Muscle layer of duodenum (tissue), 2 donors: ENCODE measurements at regions not wholly inside any gene's neighbourhood (a gene's known extent, or its start where the extent isn't known, plus 50 kb on each side); places are given as distances from the start of the nearest gene placed in this dataset.

Experiments used
- H3K27ac ChIP-seq: one replicate; pipeline ENCODE4 v1.7.0; 2013; ENCODE audit warnings: mild to moderate bottlenecking, low read length
- H3K27me3 ChIP-seq: one replicate; pipeline ENCODE4 v1.7.0; 2013; ENCODE audit warnings: low read depth, mild to moderate bottlenecking, control low read depth, low read length
- H3K36me3 ChIP-seq, 2 donors: one replicate each; pipeline ENCODE4 v1.7.0; 2013; ENCODE audit warnings: low read length in 2 of 2, control low read depth in 1 of 2, mild to moderate bottlenecking in 1 of 2; ENCODE audit not compliant: insufficient read depth in 2 of 2, control insufficient read depth in 1 of 2
- H3K4me1 ChIP-seq, 2 donors: one replicate each; pipeline ENCODE4 v1.7.0; 2013; ENCODE audit warnings: low read length in 2 of 2, mild to moderate bottlenecking in 2 of 2, control low read depth in 1 of 2, moderate library complexity in 1 of 2; ENCODE audit not compliant: insufficient read depth in 2 of 2, control insufficient read depth in 1 of 2
- H3K4me3 ChIP-seq, 2 donors: one replicate each; pipeline ENCODE4 v1.7.0; 2013; ENCODE audit warnings: low read length in 2 of 2, low read depth in 1 of 2, mild to moderate bottlenecking in 1 of 2
- H3K9me3 ChIP-seq, 2 donors: one replicate each; pipeline ENCODE4 v1.7.0; 2013; ENCODE audit warnings: low read length in 2 of 2, control low read depth in 1 of 2, mild to moderate bottlenecking in 1 of 2; ENCODE audit not compliant: control insufficient read depth in 1 of 2
- donor health status: healthy.

DNA sequence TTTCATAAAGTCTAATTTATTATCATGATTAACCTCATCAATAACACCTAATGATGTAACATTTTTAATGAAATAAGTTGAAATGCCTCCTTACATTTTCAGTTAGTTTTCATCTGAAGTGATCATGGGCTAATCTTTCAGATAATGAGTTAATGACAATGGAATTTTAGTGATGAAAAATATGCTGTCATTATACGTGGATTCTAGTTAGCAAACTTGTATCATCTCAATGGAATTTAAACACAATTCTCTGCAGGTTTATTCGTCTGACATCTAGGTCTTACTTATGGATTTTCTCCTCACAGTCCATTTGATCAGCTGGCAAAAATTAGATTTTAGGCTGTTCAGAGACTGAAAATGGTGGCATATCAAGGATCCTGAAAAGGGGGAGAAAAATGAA, 885.0 kb downstream of the SLC4A3 start:
- Histone ChIP-seq H3K36me3 (no peaks in the 10 kb centered on the region), H3K27me3 (no peaks in the 10 kb centered on the region), H3K4me3 (no peak overlapping the region), H3K4me1 (no peaks in the 10 kb centered on the region), H3K9me3 (no peaks in the 10 kb centered on the region), H3K27ac (no peak overlapping the region)

DNA sequence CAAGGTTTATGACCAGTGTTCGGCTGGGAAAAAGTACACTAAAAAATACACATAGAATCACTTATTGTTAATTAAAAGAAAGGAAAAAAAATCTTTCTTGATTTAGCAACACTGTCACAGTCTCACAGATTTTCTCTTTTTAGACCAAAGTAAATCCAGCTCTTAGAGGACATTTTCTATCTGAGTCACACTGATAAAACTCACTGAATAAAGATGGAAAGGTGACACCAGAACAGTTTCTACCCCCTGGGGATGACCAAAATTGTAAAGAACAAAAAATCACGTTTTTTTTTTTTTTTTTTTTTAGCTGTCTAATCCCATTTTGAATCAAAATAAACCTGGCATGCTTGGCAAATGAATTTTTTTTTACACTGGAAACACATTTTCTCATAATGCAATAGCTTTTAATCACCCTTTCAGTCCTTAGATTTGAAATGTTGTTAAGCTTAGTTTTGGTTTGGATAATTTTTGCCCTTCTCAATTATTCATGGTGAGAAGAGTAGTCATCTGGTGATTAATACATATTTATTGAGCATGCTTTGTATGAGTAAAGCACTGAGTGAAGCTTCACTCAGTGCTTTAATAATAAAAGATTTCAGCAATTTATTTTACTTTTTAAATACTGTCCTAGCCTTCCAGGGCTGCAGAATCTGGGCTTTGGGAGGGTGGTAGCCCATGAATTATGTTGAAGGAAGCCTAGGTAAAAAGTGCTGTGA, 886.3 kb downstream of the SLC4A3 start:
- Histone ChIP-seq H3K4me3 (no peak overlapping the region), H3K36me3 (no peaks in the 10 kb centered on the region), H3K27me3 (no peaks in the 10 kb centered on the region), H3K9me3 (no peaks in the 10 kb centered on the region), H3K27ac (no peak overlapping the region), H3K4me1 (no peaks in the 10 kb centered on the region)

DNA sequence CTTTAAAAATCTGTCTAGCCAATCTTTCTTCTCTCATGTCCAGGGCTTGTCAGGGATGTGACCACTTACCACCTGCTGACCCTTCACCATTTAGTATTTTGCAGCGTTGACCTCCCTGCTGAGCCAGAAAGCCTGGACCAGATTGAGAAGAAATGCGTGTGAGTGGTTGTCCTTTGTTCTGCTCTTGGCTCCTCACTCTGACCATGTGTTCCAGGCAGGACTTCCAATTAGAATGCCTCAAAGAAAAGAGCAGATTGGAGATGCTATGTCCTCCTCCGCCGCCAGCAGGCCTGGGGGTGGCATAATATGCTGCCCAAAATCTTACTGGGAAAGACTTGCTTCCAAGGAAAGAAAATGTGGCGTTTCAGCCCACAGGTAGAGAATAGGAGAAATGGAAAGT, 894.1 kb downstream of the SLC4A3 start:
- H3K36me3 ChIP-seq: no peaks in the 10 kb centered on the region
- H3K27ac ChIP-seq: no peak overlapping the region
- no peaks in the 10 kb centered on the region for H3K4me1 ChIP-seq
- no peaks in the 10 kb centered on the region for H3K9me3 ChIP-seq
- H3K27me3 ChIP-seq: no peaks in the 10 kb centered on the region
- no peak overlapping the region for H3K4me3 ChIP-seq

DNA sequence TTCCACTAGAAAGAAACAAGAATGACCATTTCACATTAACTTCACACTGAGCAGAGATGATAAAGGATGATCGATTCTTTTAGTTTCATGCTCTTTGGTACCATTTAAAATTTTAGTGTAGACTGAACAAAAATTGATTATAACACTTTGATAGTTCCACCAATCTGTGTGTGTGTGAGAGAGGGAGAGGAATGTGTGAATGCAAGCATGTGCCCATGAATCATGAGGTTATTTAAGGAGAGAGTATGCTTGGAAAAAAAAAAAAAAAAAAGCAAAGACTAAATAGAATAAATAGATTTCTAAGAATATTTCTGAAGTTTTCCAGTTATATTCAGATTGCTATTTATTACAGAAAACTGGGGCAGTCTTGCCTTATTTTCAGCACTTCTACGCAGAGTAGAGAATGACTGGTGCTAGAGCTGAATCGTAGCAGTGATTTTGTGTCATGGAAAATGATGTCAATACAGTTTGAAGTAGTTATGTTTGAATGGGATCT, 900.8 kb downstream of the SLC4A3 start:
- H3K4me3 ChIP-seq: no peak overlapping the region
- H3K4me1 ChIP-seq: no peaks in the 10 kb centered on the region
- no peaks in the 10 kb centered on the region for H3K27me3 ChIP-seq
- H3K27ac ChIP-seq: no peak overlapping the region
- no peaks in the 10 kb centered on the region for H3K36me3 ChIP-seq
- H3K9me3 ChIP-seq: no peaks in the 10 kb centered on the region

DNA sequence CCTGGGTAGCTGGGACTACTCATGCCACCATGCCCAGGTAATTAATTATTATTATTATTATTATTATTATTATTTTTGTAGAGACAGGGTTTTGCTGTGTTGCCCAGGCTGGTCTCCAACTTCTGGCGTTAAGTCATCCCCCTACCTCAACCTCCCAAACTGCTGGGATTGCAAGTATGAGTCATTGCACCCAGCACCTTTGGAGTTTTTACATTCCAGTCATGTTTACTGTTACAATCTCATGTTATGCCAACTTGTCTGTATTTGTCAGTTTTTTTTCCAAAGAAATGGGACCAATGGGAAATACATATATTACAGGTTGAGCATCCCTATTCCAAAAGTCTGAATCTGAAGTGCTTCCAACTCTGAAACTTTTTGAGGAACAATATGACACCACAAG, 903.8 kb downstream of the SLC4A3 start:
- Histone ChIP-seq H3K36me3 (no peaks in the 10 kb centered on the region), H3K4me3 (no peak overlapping the region), H3K4me1 (no peaks in the 10 kb centered on the region), H3K27ac (no peak overlapping the region), H3K9me3 (no peaks in the 10 kb centered on the region), H3K27me3 (no peaks in the 10 kb centered on the region)

DNA sequence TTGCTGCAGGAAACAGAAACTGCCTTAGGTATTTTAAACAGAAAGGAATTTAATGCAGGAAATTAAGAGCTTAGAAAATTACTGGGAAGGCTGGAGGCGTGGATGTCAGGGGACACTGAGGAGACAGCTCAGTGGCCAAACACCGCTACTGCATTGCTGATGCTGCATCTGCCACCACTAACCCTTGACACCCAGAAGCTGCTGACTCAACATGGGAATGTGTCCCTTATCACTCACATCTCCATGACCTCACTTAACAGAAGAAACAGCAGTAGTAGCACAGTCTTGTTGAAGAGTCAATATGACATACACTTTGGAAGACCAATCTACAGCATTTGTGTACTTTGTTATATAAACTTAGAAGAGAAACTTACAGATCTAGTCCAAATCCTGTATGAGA, 906.1 kb downstream of the SLC4A3 start:
- H3K36me3 ChIP-seq: no peaks in the 10 kb centered on the region

DNA sequence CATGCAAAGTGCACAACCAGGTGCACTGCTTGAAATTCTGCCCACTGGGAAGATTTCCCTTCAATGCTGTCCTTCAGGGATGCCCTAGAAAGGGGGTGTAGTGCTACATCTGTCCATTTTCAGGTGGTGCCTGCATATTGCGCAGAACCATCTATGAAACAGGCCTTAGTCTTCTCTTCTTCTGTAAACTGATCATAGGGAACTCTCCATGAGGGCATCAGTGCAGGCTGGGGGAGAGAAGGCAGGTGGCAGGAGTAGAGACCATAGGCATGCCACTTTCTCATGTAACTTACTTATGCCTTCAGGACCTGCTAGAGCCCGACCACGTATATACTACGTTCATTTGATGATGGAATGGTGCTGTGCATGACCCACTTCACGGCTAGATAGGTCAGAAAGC, 912.1 kb downstream of the SLC4A3 start:
- Histone ChIP-seq H3K27me3 (no peaks in the 10 kb centered on the region), H3K4me1 (no peaks in the 10 kb centered on the region), H3K4me3 (no peak overlapping the region), H3K9me3 (peaks cover 0 to 8% of the 10 kb centered on the region in 2 donors), H3K27ac (no peak overlapping the region), H3K36me3 (no peaks in the 10 kb centered on the region)

More for the DNA sequence above, 906.1 kb downstream of the SLC4A3 start:
- Histone ChIP-seq H3K4me3 (no peak overlapping the region), H3K27ac (no peak overlapping the region), H3K4me1 (no peaks in the 10 kb centered on the region), H3K27me3 (no peaks in the 10 kb centered on the region), H3K9me3 (no peaks in the 10 kb centered on the region)

DNA sequence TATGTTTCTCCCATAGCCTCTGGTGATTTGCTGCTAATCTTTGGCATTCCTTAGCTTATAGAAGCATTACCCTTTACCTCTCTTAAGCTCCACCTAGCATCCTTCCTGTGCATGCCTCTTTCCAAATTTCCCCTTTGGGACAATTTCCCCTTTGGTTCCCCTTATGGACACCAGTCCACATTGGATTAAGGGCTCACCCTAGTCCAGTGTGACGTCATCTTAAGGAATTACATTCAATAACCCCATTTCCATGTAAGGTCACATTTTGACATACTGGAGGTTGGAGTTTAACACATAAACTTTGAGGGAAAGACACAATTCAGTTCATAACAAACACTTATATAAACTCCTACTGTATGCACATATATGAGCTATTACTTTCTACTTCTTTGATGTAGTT, 916.6 kb downstream of the SLC4A3 start:
- Histone ChIP-seq H3K36me3 (no peaks in the 10 kb centered on the region), H3K27me3 (no peaks in the 10 kb centered on the region), H3K4me1 (no peaks in the 10 kb centered on the region), H3K27ac (no peak overlapping the region), H3K4me3 (no peak overlapping the region), H3K9me3 (peaks cover 0 to 8% of the 10 kb centered on the region in 2 donors)

DNA sequence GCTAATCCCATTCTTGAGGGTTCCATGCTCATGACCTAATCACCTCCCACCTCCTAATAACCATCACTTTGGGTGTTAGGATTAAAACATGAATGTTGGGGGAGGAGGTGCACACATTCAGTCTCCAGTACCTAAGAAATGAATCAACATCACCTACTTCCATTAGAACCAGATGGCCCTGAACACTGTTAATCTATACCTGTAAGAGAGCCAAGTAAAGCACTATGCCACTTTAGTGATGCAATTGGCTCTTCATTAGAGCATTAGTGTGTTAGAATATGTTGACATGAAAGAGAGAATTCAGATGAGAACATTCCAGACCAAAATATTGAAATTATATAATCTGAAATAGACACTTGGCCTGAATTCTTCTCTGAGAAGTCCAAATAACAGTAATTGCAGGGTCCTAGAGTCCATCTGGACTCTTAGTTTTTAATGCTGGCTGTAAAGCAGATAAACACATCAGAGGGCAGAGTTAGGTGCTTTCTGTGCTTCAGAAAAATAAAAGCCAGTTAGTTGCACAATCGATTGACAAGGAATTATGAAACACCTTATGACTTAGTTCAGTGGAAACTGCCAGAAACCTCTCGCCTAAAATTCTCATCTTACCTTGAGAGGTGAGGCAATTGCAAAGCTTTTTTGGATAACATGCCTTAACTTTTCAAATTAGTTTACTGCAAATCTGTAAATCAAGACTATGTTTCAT, 923.7 kb downstream of the SLC4A3 start:
- H3K36me3 ChIP-seq: no peaks in the 10 kb centered on the region
- H3K9me3 ChIP-seq: no peaks in the 10 kb centered on the region
- H3K4me1 ChIP-seq: no peaks in the 10 kb centered on the region
- H3K27me3 ChIP-seq: no peaks in the 10 kb centered on the region
- no peak overlapping the region for H3K4me3 ChIP-seq
- H3K27ac ChIP-seq: no peak overlapping the region

DNA sequence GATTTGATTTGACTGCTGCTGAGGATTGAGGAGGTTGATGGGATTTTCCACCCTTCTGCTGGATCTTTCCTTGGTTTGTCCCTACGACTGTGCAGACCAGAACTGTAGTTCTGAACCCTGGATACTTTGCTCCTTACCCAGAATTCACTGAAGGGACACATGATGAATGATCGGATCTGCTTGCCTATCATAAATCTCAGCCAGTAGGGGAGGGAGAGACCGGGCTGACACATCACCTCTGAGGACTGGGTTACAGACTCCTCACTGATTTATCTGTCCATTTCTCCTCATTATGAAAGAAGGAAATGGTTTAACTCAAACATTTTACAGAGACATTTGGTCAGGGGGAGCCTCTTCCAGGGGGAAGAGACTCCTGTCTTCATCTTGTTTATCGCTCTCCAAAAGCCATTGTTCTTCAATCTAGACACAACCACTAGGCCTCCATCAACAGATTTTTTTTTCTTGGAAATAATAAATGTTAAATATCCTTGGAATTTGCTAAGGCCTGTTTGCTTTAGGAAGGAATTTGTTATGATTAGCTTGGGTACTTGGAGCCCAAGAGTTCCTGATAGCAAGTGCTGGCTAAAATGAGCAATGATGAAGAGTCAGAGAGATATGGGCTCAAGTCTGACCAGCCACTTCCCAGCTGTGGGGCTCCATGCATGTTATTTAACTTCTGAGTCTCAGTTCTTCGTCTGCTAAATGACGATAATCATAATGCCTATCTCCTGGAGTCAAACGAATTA, 925.5 kb downstream of the SLC4A3 start:
- no peaks in the 10 kb centered on the region for H3K36me3 ChIP-seq
- H3K4me3 ChIP-seq: no peak overlapping the region
- H3K27me3 ChIP-seq: no peaks in the 10 kb centered on the region
- H3K27ac ChIP-seq: no peak overlapping the region
- no peaks in the 10 kb centered on the region for H3K9me3 ChIP-seq
- no peaks in the 10 kb centered on the region for H3K4me1 ChIP-seq

DNA sequence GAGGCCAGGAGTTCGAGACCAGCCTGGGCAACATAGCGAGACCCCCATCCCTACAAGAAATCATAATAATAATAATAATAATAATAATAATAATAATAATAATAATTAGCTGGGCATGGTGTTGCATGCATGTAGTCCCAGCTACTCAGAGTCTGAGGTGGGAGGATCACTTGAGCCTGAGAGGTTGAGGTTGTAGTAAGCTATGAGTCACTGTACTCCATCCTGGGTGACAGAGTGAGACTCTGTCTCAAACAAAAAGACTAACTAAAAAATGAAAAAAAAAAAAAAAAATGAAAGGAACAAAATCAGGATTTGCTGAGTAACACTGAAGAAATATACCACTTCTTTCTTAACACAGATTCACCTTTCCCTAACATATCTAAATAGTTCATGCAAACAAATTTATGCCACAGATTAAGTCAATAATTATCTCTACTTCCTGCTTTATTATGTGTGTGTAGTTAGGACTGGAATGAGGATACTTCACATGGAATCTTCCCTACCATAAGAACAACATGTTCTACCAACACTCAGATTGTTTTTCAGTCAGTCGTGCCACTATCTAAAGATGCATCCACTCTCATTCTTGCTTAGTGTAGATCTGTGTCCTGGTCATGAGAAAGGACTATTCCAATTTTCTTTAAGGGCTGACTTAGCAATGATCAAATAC, 928.7 kb downstream of the SLC4A3 start:
- H3K27ac ChIP-seq: no peak overlapping the region
- H3K9me3 ChIP-seq: no peaks in the 10 kb centered on the region

More for the DNA sequence above, 928.7 kb downstream of the SLC4A3 start:
- Histone ChIP-seq H3K36me3 (no peaks in the 10 kb centered on the region), H3K4me1 (no peaks in the 10 kb centered on the region), H3K27me3 (no peaks in the 10 kb centered on the region), H3K4me3 (no peak overlapping the region)
